ENCODE measurements at regions not wholly inside any gene's neighbourhood (a gene's known extent, or its start where the extent isn't known, plus 50 kb on each side); places are given as distances from the start of the nearest gene placed in this dataset.
A peak's percentile ranks its signal among the peaks of the same experiment; 100 is the strongest.

DNA sequence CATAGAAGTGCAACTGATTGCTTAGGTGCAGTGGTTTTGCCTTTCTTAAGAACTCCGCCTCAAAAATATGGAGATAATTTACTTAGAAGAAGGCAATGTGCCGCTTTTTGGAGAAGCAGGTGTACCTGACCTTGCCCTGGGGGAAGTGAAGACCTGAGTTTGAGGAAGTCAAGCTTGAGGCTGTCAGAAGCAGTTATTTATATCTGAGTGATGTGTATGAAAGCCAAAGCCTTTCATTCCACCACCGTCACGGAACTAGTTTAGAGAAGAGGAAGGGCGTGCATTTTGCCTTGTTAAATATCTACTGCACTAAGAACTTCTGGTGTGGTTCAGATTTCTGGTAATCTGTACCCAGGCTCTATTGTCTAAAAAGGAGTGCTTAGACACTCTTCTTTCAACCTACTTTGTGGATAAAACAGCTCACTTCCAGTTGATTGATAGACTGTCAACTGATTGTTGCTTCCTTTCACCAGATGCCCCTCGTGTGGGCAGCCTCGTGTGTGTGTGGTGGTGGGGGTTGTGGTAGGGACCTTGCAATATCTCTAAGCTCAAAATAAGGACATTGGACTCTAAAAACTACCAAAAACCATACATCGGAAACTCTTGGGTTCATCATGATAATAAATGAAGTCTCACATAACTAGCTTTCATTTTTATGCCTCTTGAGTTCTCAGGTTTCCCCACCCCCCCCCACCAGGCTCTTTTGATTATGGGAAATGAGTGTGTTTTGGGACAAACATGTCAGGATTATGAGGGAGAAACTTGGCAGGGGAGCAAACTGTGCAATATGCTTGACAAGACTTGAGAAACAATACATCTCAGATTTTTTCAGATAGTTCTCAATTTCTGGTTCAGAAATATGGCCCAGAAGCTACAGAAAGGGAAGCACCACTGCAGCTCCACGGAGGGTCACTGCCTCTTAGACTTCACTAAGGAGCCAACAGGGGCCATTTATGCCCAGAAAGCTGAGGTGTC is 78.6 kb downstream of the ARF6 start:
- DNase-seq = peak; percentile 42 to 54

- no peak for DNase-seq
These were observed 79.3 kb downstream of the ARF6 start for GRCh38 chr14:49972131-49972671.

- DNase-seq = peak; percentile 38 to 45
These were observed 79.9 kb downstream of the ARF6 start for GRCh38 chr14:49972823-49973222.

DNA sequence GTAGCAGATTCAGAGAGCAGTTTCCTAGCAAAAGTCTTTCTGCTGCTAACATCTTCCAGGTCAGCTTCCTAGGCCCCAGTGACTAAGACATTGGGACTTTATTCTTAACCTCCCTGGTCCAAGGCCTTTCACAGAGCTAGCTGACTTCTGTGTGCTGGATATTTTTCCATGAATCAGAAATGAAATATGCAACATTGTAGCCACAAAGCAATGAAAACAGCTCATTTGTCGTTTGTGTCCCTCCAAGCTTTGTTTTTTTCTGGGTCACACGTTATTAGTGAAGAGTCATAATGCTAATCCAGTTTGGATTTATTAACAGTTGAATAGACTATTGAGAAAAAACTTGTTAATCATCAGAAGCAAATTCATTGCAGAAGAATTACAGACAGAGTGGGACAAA is 82.4 kb downstream of the ARF6 start:
- no peak for DNase-seq

GRCh38 chr14:49975799-49976198 is 82.9 kb downstream of the ARF6 start:
- DNase-seq = no peak

DNA sequence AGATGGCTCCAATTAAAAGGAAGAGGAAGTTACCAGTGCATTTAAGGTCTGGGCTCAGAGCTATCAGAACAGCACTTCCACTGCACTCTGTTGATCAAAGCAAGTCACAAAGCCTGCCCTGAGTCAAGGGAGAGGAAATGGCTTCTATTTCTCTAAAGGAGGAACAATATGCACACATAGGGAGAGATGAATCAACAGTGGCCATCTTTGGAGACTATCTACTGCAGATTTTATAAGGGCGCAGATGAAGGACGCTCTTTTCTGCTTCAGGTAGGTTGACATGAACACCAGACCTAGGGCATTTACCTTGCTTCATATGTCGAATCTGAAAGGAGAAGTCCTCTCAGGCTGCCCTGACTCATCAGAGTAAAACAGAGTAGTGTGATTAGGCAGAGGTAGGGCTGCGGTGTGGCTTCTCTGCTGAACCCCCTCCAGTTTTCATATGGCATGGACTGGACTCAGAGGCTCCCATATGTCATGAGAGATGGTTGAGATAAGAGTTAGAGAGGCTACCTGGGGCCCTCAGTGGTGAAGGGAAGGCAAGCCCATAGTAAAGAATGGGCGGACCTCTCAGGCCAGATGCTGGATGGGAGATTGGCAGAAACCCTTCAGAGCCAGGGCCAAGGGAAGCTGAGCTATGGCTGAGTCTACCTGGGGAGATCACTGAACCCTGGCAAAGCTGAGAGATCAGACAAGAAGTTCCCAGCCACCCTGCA is 84.4 kb downstream of the ARF6 start:
- peak; percentile 52 to 57 for DNase-seq

DNA sequence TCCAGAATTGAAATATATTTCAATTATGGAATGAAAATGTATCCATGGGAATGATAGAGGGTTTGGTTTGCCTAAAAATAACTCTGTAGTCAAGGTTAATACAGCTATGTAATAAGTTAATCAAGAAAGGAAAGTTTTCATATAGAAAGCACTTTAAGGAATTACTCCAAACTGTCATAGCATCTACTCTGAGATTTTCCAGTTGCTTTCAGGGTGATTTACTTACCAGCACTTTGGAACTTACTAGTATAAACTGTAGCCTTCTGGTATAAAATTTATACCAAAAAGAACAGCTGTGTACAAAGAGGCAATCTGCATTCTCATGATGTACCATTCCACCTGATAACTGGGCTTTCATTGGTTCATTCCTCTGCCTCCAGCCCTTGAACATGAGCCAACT is 87.1 kb downstream of the ARF6 start:
- no peak for DNase-seq

- DNase-seq = no peak
These were observed 89.2 kb downstream of the ARF6 start for GRCh38 chr14:49982082-49982481.

- no peak for DNase-seq
These were observed 89.6 kb downstream of the ARF6 start for GRCh38 chr14:49982501-49982951.

GRCh38 chr14:49984424-49984823 is 91.5 kb downstream of the ARF6 start:
- DNase-seq = no peak

GRCh38 chr14:49986343-49987014 is 93.6 kb downstream of the ARF6 start:
- no peak for DNase-seq

- DNase-seq = no peak
These were observed 95.5 kb downstream of the ARF6 start for GRCh38 chr14:49988080-49988990.

DNA sequence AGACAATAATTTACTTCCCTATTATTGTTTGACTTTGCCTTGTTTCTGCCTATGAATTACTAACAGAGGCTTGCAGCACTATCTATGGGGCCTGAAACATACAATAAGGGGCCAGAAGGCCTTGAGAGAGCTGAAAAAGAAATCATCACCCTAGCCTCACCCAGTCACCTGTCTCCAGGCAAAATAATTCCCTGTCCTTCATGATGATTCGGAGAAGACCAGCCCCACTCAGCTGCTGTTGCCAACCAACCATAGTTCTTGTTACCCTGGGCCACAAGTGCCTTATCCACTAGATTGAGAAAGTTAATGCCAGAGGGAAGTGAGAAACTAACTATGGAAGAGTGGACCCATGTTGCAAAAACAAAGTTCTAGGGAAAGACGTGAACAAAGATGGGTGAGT is 97.1 kb downstream of the ARF6 start:
- DNase-seq = no peak

- no peak for DNase-seq
These were observed 98.6 kb downstream of the ARF6 start for GRCh38 chr14:49991491-49991890.

- DNase-seq = no peak
These were observed 99.2 kb downstream of the ARF6 start for GRCh38 chr14:49992036-49992435.

DNA sequence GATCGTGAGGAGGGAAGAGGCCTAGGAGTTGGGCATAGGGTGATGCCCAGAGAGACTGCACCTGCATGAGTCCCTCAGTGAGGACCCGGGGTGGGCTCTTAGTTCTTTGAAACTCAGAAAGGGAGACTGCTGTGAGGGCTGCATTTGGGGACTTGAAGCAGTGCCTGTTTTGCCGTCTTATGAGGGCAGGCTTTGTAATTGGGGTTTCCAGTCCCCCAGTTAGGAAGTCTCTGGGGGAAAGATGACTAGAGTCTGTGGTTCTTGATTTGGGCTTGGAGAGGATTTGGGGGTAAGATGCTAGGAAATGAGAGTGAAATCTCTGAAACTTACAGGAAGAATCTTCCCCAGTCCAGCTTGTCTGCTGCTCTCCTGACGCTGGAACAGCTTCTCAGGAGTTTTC is 99.6 kb downstream of the ARF6 start:
- DNase-seq = no peak

- no peak for DNase-seq
These were observed 100.0 kb downstream of the ARF6 start for GRCh38 chr14:49992901-49993339.

- DNase-seq = no peak
These were observed 100.7 kb downstream of the ARF6 start for GRCh38 chr14:49993565-49993964.

- no peak for DNase-seq
These were observed 102.2 kb downstream of the ARF6 start for GRCh38 chr14:49994951-49995561.

- no peak for DNase-seq
These were observed 105.1 kb downstream of the ARF6 start for GRCh38 chr14:49997991-49998390.

DNA sequence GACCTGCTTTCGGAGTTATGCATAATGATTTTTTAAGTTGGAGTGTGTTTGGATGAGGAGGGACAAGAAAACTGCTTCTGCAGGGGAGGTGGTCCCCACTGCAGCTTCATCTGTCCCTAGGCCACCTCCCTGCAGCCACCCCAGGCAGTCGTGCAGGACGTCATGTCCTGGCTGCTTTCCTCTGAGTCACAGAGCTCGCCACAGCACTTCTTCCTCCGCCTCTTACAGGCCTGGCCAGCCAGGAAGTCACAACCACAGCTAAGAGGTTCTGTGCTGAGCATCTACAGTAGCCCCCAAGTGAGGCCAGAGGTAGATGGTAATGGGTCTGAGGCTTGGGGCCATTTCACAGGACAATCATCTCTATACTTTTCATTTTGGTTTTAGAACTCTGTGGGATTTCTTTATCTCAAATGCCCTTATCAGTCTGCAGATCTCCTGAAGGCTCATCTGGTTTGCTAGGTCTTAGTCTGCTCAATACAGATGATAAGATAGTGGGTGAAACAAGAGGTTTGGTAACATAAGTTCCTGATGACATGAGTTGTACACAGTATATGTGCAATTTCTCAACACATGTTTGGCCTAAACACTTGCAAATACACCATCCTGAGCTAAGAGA is 106.4 kb downstream of the ARF6 start:
- DNase-seq = peak; percentile 54 to 65

Measured in activated CD4-positive, alpha-beta T cell treated with anti-CD3 and anti-CD28 coated beads for 4 hours (primary cell).